ENCODE measurements at regions not wholly inside any gene's neighbourhood (a gene's known extent, or its start where the extent isn't known, plus 50 kb on each side); places are given as distances from the start of the nearest gene placed in this dataset.

DNA sequence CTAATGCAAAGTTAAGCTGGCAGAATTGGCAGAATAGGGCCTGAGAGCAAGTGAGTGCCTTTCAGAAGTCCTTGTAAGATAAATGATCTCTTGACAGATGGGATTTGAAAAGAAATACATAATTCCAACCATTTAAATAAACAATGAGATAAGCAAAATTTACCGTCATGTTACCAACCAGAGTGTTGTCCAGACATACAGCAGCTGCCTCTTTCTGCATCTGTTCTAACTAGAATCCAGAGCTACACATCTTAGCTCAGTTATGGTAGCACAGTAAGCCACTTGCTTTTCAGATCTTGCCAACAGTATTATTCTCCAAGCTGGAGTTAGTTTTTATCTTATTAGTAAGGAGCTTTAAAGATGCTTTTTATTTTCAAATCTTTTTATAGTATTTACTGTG is 179.6 kb downstream of the BARD1 start:
- no peak for ATAC-seq
- TF ChIP-seq TCF4 (CRISPR knock-in tag; IDR thresholded peaks at IDR 0.05; ENCODE audit: borderline replicate concordance): no peak

Measured in SK-N-SH treated with all-trans-retinoic acid at 6 μM for 48 hours (cell line).